ENCODE measurements at regions not wholly inside any gene's neighbourhood (a gene's known extent, or its start where the extent isn't known, plus 50 kb on each side); places are given as distances from the start of the nearest gene placed in this dataset.

- TF ChIP-seq, protein P1, sequence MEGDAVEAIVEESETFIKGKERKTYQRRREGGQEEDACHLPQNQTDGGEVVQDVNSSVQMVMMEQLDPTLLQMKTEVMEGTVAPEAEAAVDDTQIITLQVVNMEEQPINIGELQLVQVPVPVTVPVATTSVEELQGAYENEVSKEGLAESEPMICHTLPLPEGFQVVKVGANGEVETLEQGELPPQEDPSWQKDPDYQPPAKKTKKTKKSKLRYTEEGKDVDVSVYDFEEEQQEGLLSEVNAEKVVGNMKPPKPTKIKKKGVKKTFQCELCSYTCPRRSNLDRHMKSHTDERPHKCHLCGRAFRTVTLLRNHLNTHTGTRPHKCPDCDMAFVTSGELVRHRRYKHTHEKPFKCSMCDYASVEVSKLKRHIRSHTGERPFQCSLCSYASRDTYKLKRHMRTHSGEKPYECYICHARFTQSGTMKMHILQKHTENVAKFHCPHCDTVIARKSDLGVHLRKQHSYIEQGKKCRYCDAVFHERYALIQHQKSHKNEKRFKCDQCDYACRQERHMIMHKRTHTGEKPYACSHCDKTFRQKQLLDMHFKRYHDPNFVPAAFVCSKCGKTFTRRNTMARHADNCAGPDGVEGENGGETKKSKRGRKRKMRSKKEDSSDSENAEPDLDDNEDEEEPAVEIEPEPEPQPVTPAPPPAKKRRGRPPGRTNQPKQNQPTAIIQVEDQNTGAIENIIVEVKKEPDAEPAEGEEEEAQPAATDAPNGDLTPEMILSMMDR (IDR thresholded peaks at IDR 0.05; ENCODE audit: low read depth, low read length): no peak
- no peak for TF ChIP-seq POLR2A (IDR thresholded peaks at IDR 0.05; ENCODE audit: extremely low read depth, insufficient read length)
These were observed 532.7 kb downstream of the NLGN4X start for GRCh38 chrX:5695971-5696370.
